NB4 (cell line): ENCODE measurements at regions not wholly inside any gene's neighbourhood (a gene's known extent, or its start where the extent isn't known, plus 50 kb on each side); places are given as distances from the start of the nearest gene placed in this dataset.
"Not testable (repeated sequence)": the region's sequence is repeated elsewhere in the genome, so short reads cannot be mapped to it uniquely, and the experiment has no call there.

Source experiments
- TF ChIP-seq, protein P1 (sequence below): IDR thresholded peaks from one replicate; pipeline ENCODE4 v1.5.1; 2012; ENCODE audit warnings: low read depth, low read length
- TF ChIP-seq, protein P2 (sequence below): IDR thresholded peaks from 2 replicates; pipeline ENCODE4 v1.6.1; 2011; ENCODE audit warnings: low read depth, low read length

DNA sequence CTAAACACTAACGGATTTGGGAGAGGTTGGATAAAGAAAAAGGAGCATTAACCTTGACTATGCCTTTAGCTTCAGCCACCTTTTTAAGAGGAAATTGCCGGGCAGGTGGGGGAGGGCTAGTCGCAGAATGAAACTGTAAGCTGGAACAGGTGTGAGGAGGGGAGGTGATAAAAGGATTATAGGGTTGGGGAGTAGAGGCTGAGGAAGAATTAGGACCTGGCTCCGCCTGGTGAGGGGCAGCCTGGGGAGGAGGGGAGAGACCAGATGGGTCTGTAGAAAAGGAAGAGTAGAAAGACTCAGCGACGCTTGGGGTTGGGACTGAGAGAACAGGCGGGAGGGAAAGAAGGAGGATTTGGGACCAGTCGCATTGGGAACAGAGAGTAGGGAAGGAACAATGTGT lies 376.4 kb upstream of the MEX3C start:
- TF ChIP-seq, protein P1, sequence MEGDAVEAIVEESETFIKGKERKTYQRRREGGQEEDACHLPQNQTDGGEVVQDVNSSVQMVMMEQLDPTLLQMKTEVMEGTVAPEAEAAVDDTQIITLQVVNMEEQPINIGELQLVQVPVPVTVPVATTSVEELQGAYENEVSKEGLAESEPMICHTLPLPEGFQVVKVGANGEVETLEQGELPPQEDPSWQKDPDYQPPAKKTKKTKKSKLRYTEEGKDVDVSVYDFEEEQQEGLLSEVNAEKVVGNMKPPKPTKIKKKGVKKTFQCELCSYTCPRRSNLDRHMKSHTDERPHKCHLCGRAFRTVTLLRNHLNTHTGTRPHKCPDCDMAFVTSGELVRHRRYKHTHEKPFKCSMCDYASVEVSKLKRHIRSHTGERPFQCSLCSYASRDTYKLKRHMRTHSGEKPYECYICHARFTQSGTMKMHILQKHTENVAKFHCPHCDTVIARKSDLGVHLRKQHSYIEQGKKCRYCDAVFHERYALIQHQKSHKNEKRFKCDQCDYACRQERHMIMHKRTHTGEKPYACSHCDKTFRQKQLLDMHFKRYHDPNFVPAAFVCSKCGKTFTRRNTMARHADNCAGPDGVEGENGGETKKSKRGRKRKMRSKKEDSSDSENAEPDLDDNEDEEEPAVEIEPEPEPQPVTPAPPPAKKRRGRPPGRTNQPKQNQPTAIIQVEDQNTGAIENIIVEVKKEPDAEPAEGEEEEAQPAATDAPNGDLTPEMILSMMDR, result not testable (repeated sequence)
- TF ChIP-seq, protein P2, sequence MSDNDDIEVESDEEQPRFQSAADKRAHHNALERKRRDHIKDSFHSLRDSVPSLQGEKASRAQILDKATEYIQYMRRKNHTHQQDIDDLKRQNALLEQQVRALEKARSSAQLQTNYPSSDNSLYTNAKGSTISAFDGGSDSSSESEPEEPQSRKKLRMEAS, result not testable (repeated sequence)
